ENCODE measurements at regions not wholly inside any gene's neighbourhood (a gene's known extent, or its start where the extent isn't known, plus 50 kb on each side); places are given as distances from the start of the nearest gene placed in this dataset.
"Not testable (repeated sequence)": the region's sequence is repeated elsewhere in the genome, so short reads cannot be mapped to it uniquely, and the experiment has no call there.

DNA sequence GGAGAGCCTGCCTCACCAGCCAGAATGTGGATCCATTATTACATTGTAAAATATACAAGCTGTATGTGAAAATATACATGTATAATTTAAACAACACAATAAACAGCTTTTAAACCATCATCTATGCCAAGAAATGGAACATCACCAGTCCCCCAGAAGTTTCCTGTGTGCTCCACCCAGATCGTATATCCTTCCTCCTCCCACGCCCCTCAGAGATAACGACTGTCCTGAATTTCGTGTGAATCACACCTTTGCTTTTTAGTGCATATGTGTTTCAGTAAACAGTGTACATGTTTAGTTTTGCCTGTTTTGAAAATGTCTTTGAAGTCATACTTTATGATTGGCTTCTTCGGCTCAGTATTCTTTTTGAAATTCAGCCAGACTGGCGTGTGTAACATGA is 134.6 kb upstream of the MYO10 start:
- TF ChIP-seq, protein P1, sequence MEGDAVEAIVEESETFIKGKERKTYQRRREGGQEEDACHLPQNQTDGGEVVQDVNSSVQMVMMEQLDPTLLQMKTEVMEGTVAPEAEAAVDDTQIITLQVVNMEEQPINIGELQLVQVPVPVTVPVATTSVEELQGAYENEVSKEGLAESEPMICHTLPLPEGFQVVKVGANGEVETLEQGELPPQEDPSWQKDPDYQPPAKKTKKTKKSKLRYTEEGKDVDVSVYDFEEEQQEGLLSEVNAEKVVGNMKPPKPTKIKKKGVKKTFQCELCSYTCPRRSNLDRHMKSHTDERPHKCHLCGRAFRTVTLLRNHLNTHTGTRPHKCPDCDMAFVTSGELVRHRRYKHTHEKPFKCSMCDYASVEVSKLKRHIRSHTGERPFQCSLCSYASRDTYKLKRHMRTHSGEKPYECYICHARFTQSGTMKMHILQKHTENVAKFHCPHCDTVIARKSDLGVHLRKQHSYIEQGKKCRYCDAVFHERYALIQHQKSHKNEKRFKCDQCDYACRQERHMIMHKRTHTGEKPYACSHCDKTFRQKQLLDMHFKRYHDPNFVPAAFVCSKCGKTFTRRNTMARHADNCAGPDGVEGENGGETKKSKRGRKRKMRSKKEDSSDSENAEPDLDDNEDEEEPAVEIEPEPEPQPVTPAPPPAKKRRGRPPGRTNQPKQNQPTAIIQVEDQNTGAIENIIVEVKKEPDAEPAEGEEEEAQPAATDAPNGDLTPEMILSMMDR (IDR thresholded peaks at IDR 0.05; ENCODE audit: low read length, missing control alignments), result no peak
- H3K4me3 ChIP-seq (replicated peaks; ENCODE audit: low read depth, low read length), result no peak overlapping the region
- DNase-seq (ENCODE audit: low read depth), result peak; percentile 45

DNA sequence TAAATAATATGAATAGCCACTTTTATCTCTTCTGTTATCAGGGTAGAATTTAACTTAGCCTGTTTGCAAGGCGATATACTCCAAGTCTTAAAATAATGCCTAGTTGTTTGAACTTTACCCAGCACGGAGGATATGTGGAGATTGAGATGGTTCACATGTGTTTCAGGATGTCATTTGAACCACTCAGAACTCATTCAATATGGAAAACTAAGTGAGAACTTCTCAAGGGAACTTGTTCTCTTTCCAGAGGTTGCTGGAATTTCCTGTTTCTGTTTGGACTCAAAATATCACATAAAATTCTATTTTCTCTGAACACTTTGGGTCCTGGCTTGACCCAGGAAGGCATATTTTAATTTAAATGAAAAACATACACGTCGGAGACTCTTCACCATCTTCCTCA is 139.1 kb upstream of the MYO10 start:
- no peak overlapping the region for H3K4me3 ChIP-seq (replicated peaks; ENCODE audit: low read depth, low read length)
- TF ChIP-seq, protein P1 (IDR thresholded peaks at IDR 0.05; ENCODE audit: low read length, missing control alignments), result no peak
- no peak for DNase-seq (ENCODE audit: low read depth)

- TF ChIP-seq, protein P1 (IDR thresholded peaks at IDR 0.05; ENCODE audit: low read length, missing control alignments), result no peak
- no peak overlapping the region for H3K4me3 ChIP-seq (replicated peaks; ENCODE audit: low read depth, low read length)
- DNase-seq (ENCODE audit: low read depth), result no peak
These were observed 140.2 kb upstream of the MYO10 start for GRCh38 chr5:17076272-17076671.

GRCh38 chr5:17077440-17078233 is 139.8 kb upstream of the BASP1 start:
- DNase-seq (ENCODE audit: low read depth), result no peak
- TF ChIP-seq, protein P1 (IDR thresholded peaks at IDR 0.05; ENCODE audit: low read length, missing control alignments), result no peak
- no peak overlapping the region for H3K4me3 ChIP-seq (replicated peaks; ENCODE audit: low read depth, low read length)

GRCh38 chr5:17079562-17079961 is 137.9 kb upstream of the BASP1 start:
- TF ChIP-seq, protein P1 (IDR thresholded peaks at IDR 0.05; ENCODE audit: low read length, missing control alignments), result no peak
- H3K4me3 ChIP-seq (replicated peaks; ENCODE audit: low read depth, low read length), result peak overlapping the region; percentile 28
- DNase-seq (ENCODE audit: low read depth), result peak; percentile 63

DNA sequence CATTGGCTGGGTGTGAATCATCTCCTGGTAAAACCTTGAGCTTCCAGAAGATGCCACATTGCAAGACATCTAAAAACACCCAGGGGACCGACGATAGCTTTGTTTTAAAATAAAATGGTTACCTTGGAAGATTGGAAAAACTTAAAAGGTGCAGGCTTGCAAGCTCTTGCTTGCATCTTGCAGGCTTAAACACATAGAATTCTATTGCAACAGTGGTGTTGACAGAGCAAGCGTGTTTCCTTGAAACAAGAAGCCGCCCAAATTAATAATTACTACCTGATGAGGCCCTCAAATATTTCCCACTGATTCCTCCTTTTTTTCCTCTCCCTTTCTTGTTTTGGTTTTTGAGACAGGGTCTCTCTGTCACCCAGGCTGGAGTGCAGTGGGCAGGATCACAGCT is 137.1 kb upstream of the BASP1 start:
- H3K4me3 ChIP-seq (replicated peaks; ENCODE audit: low read depth, low read length), result no peak overlapping the region
- TF ChIP-seq, protein P1 (IDR thresholded peaks at IDR 0.05; ENCODE audit: low read length, missing control alignments), result no peak
- no peak for DNase-seq (ENCODE audit: low read depth)

- no peak overlapping the region for H3K4me3 ChIP-seq (replicated peaks; ENCODE audit: low read depth, low read length)
- TF ChIP-seq, protein P1 (IDR thresholded peaks at IDR 0.05; ENCODE audit: low read length, missing control alignments), result no peak
- no peak for DNase-seq (ENCODE audit: low read depth)
These were observed 136.3 kb upstream of the BASP1 start for GRCh38 chr5:17081142-17081541.

DNA sequence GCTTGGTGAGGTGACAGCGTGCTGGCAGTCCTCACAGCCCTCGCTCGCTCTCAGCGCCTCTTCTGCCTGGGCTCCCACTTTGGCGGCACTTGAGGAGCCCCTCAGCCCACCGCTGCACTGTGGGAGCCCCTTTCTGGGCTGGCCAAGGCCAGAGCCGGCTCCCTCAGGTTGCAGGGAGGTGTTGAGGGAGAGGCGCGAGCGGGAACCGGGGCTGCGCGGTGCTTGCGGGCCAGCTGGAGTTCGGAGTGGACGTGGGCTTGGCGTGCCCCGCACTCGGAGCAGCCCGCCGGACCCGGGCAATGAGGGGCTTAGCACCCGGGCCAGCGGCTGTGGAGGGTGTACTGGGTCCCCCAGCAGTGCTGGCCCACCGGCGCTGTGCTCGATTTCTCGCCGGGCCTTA is 134.2 kb upstream of the BASP1 start:
- not testable (repeated sequence) for H3K4me3 ChIP-seq (replicated peaks; ENCODE audit: low read depth, low read length); DNase-seq (ENCODE audit: low read depth)

Data from fibroblast of pulmonary artery (primary cell).